HG02938 (cell line): ENCODE measurements at regions not wholly inside any gene's neighbourhood (a gene's known extent, or its start where the extent isn't known, plus 50 kb on each side); places are given as distances from the start of the nearest gene placed in this dataset.

Experiments
- ATAC-seq: cut with Tn5 transposase; IDR thresholded peaks from one replicate; pipeline ENCODE4 v1.9.1; 2021; ENCODE audit warnings: mild to moderate bottlenecking, moderate library complexity; ENCODE audit not compliant: unreplicated experiment

GRCh38 chr14:71273366-71273765 is 366.1 kb downstream of the PCNX1 start:
- ATAC-seq = no peak

- ATAC-seq = no peak
These were observed 376.8 kb downstream of the PCNX1 start for GRCh38 chr14:71284048-71284447.

GRCh38 chr14:71286126-71286525 is 378.9 kb downstream of the PCNX1 start:
- no peak for ATAC-seq

- no peak for ATAC-seq
These were observed 380.3 kb downstream of the PCNX1 start for GRCh38 chr14:71287567-71287966.

GRCh38 chr14:71289536-71289935 is 382.3 kb downstream of the PCNX1 start:
- ATAC-seq = no peak

GRCh38 chr14:71290301-71290700 is 383.0 kb downstream of the PCNX1 start:
- ATAC-seq = no peak

GRCh38 chr14:71290960-71291466 is 383.8 kb downstream of the PCNX1 start:
- ATAC-seq = no peak

- no peak for ATAC-seq
These were observed 388.9 kb downstream of the PCNX1 start for GRCh38 chr14:71296184-71296583.

GRCh38 chr14:71300566-71301330 is 393.5 kb downstream of the PCNX1 start:
- no peak for ATAC-seq

- ATAC-seq = no peak
These were observed 394.4 kb downstream of the PCNX1 start for GRCh38 chr14:71301611-71302010.

- ATAC-seq = no peak
These were observed 397.4 kb downstream of the PCNX1 start for GRCh38 chr14:71304690-71305089.

- ATAC-seq = no peak
These were observed 401.4 kb downstream of the PCNX1 start for GRCh38 chr14:71308671-71309070.

GRCh38 chr14:71309756-71310155 is 402.5 kb downstream of the PCNX1 start:
- ATAC-seq = no peak

GRCh38 chr14:71311061-71311460 is 403.8 kb downstream of the PCNX1 start:
- ATAC-seq = no peak

- ATAC-seq = no peak
These were observed 407.5 kb downstream of the PCNX1 start for GRCh38 chr14:71314717-71315116.

GRCh38 chr14:71317385-71318096 is 410.3 kb downstream of the PCNX1 start:
- no peak for ATAC-seq

- no peak for ATAC-seq
These were observed 410.8 kb downstream of the PCNX1 start for GRCh38 chr14:71318097-71318459.

- no peak for ATAC-seq
These were observed 412.4 kb downstream of the PCNX1 start for GRCh38 chr14:71319666-71320065.

- peak; percentile 82 for ATAC-seq
These were observed 413.0 kb downstream of the PCNX1 start, which contains the start of gene SIPA1L1 for GRCh38 chr14:71320107-71320733. SIPA1L1 (plus strand) TSS chr14:71320476.

GRCh38 chr14:71320734-71321573 is 413.7 kb downstream of the PCNX1 start:
- peak; percentile 22 for ATAC-seq
